ENCODE measurements at regions not wholly inside any gene's neighbourhood (a gene's known extent, or its start where the extent isn't known, plus 50 kb on each side); places are given as distances from the start of the nearest gene placed in this dataset.

DNA sequence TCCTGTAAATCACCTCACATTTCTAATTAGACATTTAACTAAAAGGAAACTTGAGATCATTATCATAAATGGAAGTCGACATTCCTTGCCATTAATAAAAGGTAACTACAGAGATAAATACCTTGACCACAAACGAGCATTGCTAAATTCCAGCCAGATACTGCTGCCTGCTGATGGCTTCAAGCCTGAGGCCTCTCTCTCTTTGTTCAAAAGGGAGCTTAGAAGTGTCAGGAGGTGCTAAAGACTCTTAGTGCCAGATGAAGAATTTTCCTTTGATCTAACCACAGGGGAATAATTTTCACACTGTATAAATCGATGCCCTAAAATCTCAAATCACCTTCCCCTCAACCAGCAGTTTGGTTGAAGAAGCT lies 248.2 kb upstream of the PMEPA1 start:
- POLR2A ChIA-PET = no interaction called here
- CTCF ChIA-PET = no interaction called here

DNA sequence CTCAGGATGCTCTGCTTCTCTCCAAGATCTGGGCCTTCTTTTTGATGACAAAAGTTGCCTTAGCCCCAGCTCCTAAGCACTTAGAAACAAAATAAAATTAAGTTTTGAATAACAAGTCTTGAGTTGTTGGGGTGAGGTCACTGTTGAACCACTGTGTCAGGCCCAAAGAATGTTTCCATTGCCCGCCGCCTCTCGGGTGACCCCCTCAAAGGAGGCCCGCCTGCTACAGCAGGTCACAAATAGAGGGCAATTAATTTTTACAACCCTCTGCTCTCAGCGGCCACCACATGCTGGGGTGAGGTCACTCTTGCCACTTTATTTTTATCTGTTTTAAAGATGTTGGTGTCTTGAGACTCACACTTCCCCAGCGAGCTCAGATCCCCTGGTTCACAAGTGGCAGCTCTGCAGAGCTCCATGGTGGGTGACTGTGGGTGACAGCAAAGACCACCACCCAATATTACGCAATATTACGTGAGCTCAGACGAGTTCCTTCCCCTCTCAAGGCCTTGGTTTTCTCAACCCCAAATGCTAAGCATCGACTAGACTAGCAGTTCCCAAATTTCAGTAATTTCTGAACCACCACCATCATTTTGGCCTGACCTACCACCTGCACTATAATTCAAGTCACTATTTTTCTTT lies 247.7 kb upstream of the PMEPA1 start:
- ChIA-PET CTCF (no interaction called here), POLR2A (no interaction called here)

DNA sequence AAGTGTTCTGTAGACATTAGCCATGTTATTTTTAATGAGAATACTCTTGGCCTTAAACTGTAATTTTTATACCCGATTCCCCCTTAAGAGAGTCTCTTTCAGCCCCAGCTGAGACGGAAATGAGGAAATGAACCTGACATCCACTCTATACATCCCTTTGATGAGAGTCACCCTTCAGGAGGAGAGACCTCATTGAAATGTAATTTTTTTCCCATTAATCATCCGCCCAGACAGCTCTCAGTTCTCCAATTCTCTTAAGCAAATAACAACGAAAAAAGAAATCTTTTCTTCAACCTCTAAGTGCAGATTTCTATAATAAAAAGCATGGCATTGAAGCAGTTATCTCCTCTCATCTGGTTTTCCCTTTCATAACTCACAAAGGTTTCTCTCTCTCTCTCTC lies 243.8 kb upstream of the PMEPA1 start:
- CTCF ChIA-PET = no interaction called here
- POLR2A ChIA-PET = no interaction called here

DNA sequence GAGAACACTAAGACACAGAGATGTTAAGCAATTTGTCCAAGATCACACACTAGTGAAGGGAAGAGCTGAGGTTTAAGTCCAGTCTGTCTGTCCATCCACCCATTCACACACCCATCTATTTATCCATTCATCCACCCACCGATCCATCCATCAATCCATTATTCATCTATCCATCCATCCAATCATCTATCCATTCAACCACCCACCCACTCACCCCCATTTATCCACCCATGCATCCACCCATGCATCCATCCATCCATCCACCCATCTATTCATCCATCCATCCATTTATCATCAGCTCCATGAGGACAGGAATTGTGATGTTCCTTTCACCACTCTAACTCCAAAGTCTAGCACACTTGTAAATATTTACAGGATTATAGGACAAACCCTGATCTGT lies 242.3 kb upstream of the PMEPA1 start:
- ChIA-PET CTCF (no interaction called here), POLR2A (no interaction called here)

DNA sequence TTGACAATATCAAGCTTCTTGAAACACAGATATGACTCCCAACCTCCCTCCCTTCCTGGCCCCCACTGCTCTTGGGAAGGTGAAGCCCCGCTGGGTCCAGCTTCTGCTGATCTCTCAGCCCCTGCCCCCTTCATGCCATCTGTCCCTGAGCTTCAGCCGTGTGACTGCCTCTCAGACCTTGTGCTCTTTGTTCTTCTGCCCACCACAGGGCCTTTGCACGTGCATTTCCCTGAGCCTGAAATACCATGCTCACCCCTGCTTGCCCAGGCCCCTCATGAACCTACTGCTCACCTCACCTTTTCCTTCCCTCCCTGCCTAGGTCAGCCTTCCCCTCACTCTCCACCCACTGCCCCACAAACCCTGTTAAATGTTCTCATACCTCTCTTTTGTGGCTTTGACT lies 241.7 kb upstream of the PMEPA1 start:
- POLR2A ChIA-PET = no interaction called here
- CTCF ChIA-PET = no interaction called here

DNA sequence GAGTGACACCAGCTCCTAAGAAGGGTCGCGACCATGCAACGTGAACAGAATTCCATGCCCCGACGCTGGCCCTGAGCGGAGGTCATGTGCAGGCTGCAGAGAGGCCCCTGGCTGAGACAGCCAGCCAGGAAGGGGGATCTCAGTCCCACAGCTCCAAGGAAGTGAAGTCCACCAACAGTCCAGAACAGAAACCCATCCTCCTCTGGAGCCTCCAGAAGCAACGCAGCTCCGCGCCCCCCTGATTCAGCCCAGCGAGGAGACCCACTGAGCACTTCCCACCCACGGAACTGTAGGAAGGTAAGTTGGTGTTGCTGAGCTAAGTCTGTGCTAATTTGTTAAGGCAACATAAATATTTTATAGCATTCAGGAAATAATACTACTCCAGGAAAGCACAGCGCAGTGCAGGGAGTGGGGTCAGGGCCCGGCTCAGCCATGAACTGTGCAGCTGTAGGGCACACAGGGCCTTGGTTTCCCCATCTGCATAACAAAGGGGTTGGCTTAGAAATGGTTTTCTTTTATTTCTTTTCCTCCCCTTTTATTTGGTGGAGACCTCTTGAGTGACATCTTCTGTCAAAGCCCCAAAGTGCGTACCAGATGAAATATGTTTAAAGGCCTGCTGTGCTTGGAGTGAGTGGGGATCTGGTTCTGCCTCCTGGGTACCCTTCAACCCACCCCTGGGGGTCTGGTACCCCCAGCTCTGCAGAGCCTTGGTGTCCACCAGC lies 241.1 kb upstream of the PMEPA1 start:
- ChIA-PET POLR2A (no interaction called here), CTCF (no interaction called here)

DNA sequence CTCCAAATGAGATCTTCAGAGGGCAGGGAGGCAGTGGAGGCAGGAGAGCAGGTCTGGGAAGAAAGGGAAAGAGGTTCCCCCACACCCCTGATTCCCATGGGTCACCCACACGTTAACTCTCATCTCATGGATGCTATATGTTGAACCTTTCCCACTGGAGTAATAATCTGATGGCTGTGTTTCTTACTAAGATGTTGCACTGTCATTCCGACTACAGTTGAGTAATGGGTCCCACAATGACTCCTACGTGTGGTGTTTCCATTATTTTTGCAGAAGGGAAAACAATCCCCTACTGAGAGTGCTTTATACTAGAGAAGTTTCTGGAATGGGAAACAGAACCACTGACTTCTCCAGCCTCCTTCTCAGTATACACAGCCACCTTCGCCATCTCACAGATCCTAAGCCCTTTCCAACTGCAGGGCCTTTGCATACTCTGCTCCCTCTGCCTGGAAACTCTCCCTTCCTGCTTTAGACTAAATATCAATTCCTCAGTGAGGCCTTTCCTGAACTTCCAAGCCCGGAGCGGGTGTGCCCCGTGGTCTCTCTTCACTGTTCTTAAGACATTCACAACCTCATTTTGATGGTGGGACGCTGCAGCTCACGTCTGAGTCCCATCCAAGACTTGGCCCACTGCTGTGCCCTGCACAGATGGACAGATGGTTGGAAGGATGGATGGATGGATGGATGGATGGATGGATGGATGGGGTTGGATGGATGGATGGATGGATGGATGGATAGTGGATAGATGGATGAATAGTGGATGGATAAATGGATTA lies 238.6 kb upstream of the PMEPA1 start:
- CTCF ChIA-PET = no interaction called here
- POLR2A ChIA-PET = no interaction called here

DNA sequence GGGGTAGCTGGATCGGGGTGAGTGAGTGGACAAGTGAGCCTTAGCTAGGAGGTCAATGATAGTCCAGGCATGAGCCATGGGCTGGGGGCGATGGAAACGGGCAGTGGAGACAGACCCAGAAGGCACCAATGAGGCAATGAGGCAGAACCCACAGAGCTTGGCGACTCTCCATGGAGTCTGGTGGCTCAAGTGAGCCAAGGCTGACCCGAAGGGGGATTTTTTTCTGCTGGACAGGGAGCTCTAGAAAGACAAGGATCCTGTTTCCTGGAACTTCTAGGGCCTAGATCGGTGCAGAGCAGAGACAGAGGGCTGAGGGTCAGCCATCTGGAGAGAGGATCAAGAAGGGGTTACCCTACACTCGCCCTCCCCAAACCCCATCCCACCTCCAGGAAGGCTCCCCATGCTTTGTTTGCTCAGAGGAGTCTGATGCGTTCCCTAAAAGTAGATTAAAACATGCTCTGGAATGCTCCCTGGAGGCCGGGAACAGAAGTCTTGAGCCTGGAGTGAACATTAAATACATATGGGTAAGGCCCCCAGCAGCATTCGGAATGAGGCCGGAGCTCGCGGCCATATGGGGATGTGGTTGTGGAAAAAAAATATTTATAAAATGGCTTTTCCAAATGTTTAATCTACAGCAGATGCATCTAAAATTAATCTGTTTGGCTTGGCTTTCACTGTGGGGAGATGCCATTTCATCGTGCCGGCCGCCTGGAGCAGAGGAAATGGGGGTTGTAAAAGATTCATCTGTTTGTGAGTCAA lies 237.8 kb upstream of the PMEPA1 start:
- ChIA-PET CTCF (no interaction called here), POLR2A (no interaction called here)

DNA sequence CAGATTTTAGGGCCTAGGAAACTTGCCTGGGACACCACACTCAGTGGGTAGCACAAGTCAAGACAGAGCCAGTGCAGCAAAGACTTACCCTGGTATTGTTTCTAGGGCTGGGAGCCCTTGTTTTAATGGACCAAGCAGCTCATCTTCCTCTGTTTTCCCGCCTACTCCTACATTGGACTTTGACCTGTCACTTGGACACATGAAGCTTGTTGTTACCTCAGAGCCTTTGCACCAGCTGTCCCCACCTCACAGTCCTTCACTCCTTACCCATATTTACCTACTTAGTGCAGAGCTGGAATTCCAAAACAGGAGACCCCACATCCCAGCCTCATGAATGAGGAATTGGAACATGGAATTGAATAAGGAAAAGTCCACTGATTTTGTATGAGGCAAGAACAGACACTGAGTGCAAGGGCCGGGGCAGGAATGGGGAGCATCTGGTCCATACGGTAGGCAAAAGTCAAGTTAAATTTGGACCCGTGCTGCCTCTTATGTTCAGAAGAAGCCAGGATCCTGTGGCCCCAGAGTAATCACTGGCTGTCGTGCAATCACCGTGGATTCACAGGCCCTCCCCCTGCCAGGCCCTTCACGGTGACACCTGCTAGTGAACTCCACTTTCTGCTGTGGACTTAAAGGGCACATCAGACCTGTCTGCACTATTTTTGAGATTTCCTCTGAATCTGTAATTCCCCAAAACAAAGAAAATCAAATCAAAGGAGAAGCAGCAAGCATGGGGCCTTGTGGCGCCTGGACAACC lies 236.9 kb upstream of the PMEPA1 start:
- ChIA-PET CTCF (no interaction called here), POLR2A (no interaction called here)

DNA sequence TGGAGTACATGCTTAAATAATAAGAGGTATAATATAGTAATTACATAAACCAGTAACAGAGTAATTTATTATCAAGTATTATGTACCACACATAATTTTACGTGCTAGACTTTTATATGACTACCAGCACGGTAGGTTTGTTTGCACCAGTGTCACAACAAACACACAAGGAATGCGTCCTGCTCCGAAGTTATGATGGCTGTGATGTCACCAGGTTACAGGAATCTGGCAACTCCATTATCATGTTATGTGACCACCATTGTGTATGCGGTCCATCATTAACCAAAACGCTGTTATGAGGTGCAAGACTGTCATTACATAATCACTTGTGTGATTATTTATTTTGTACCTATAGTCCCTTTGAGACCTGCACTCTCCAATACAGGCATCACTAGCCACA lies 235.2 kb upstream of the PMEPA1 start:
- ChIA-PET CTCF (no interaction called here), POLR2A (no interaction called here)

DNA sequence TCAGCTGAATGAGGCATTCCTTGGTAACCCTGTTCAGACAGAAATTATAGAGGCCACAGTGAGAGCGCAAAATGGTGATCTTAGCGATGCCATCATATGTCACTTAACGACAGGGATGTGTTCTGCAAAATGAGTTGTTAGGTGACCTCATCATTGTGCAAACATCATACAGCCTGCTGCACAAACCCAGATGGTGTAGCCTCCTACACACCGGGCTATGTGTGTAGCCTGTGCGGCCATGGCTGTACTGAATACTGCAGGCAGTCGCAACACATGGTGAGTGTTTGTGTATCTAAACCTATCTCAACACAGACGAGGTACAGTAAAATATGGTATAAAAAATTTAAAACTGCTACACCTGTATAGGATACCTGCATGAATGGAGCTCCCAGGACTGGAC lies 234.1 kb upstream of the PMEPA1 start:
- CTCF ChIA-PET = no interaction called here
- POLR2A ChIA-PET = no interaction called here

DNA sequence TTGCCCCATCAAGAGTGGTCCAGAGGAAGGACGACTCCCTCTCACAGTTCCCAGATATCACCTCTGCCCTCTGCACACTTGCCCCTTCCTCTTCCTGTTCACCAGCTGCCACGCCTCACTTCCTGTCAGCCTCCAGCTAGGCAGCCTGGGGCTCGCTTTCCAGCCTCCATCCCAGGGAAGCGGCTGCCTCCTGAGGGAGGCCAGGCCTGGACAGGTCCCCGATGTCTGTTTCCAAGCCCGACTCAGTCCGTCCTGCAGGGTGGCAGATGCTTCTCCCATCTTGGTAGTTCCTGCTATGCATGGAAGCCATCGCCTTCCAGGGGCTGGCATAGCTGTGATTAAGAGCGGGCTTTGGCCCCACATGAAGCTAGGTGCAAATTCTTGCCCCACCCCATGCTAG lies 233.5 kb upstream of the PMEPA1 start:
- ChIA-PET POLR2A (no interaction called here), CTCF (no interaction called here)

DNA sequence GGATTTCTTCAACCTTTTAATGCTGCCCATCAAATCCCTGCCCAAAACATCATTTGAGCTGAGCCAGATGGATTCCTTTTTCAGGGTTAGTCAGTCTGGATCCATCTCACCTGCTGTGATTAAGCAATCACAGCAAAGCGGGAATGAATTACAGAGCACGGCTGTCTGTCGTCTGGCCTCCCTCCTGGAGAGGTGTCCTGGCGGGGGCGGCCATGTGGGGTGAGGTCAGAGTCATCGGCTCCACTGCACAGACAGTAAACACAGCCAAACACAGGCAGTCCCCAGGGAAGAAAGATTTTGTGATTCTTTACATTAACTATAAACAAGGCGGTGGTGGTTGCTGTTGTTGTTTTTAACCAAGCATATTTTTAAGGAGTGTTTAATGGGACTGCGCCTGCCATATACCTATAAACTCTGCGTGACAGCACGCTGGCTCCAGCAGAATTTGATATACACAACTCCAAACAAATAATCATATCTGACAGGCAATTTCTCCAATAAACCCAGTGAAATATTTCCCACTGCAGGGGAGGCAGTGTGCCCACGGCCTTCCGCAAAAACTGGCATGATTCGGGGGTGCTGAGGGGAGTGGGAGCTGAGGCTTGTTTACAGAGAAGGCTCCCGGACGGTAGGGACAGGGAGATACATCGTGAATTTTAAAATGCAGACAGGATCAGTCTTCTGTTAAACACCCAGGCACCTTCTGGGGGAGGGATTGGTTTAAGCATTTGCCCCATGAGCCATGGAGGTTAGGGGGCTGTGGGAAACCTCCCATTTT lies 232.0 kb upstream of the PMEPA1 start:
- ChIA-PET CTCF (no interaction called here), POLR2A (no interaction called here)

DNA sequence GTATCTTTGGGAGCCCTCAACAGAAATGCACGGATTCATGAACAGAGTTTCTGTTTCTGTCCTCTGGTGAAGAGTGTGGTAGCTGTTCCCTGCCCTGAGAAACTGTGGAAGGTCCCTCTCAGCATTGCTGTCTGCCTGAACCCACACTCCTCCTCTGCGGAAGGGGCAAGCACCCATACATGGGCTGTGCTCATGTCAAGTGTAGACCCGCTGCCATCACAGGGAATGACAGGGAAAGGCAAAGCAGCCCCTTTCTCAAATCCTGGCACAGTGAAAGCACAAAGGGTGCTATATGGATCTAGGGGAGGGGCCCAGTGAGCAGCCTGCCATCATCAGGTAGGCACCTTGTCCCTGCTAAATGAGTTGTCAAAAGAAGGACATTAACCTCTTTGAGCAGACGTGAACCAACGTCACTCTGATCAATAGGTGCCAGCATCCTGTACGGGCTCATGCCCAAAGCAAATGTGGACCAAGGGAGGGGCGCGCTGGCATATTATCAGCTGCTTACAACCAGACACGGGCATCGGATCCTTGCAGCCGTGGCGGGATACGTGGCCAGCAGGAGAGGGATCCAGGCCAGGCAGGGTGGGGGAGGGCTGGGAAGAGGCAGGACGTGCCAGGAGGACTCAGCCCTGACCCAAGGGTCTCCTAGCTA lies 231.2 kb upstream of the PMEPA1 start:
- POLR2A ChIA-PET = no interaction called here
- CTCF ChIA-PET = no interaction called here

DNA sequence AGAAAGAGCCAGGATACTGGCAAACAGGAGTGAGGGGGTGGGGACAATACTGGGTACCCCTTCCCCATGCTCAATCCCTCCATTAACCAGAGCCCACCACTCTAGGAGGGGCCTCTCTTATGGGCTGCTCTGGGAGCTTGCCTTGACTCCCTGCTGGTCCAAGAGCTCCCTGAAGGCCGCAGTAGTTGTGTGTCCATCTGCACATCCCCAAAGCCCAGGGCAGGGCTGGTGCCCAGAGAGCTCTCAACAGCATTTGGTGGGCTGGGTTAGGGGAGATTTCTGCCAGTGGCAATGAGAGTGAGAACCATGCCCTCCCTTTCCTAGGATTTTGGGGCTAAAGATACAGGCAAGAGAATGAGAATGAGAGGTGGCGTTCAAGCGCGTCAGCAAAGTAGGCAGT lies 230.6 kb upstream of the PMEPA1 start:
- ChIA-PET POLR2A (no interaction called here), CTCF (no interaction called here)

DNA sequence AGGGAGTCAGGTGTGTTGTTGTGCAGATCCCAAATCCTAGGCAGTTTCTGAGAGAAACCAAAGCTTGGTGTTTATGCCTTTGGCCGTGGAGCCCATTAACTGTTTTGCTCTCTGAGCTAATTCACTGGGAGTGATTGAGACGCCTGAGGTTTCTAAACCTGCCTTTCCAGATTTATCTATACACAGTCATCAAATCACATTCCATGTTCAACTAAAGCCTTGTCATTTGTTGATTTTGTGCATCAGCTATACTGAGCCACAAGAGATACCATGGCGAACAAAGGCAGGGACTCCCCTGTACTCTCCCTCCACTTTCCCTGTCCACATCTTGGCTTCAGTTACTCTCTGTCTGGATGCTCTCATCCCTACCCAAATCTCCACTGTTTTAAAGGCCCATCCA lies 229.7 kb upstream of the PMEPA1 start:
- POLR2A ChIA-PET = no interaction called here
- CTCF ChIA-PET = interaction anchor here (0.6 kb wide), 1 partner anchor 702 kb away, joined by 3 read pairs; no protein-coding TSS in a partner anchor

DNA sequence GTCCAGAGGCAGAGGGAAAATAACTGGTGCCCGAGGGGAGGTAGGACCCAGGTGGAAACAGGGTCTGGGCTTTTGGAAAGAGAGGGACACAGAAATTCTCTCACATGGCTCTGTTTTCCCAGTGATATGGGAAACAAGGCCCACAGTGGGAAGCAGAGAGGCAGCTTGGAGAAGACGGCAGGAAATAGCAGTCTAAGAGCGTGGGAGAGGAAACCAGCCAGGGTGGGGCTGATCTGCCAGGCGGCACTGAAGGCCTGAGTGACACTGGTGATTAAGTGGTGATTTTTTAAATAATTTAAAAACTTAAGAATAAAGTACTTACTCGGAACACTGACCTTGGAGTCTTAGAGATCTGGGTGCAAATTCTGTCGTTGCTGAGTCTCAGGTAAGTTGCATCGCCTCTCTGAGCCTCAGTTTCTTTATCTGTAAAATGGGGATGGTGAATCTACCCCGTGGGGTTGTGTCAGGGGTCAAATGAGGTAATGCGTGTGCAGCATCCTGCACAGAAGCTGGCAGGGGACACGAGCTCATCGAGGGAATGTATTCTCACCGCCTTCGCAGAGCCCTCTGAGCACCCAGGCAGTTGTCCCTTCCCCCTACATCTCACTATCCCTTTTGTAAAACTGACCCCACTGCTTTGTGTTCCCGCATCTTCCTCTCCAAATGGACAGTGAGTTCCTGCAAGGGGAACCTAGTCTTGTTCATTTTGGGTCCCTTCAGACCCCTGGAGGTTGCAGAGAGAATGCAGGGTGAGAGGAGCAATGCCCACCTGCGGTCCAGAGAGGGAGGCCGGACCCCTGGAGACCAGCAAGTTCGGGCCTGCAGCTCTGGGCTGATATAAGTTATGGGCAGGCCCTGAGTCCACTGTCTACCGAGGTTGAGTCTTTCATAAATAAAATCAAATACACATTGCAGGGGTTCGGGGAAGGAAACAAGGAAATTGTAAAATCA lies 228.6 kb upstream of the PMEPA1 start:
- POLR2A ChIA-PET = no interaction called here
- CTCF ChIA-PET = no interaction called here

Measured in activated CD8-positive, alpha-beta memory T cell treated with anti-CD3 and anti-CD28 coated beads for 36 hours (primary cell).